GM21723 (cell line): ENCODE measurements at regions not wholly inside any gene's neighbourhood (a gene's known extent, or its start where the extent isn't known, plus 50 kb on each side); places are given as distances from the start of the nearest gene placed in this dataset.
"Not testable (repeated sequence)": the region's sequence is repeated elsewhere in the genome, so short reads cannot be mapped to it uniquely, and the experiment has no call there.

ENCODE experiments used
- ATAC-seq: cut with Tn5 transposase; IDR thresholded peaks from one replicate; pipeline ENCODE4 v1.9.1; 2021; ENCODE audit warnings: mild to moderate bottlenecking, moderate library complexity; ENCODE audit not compliant: unreplicated experiment

DNA sequence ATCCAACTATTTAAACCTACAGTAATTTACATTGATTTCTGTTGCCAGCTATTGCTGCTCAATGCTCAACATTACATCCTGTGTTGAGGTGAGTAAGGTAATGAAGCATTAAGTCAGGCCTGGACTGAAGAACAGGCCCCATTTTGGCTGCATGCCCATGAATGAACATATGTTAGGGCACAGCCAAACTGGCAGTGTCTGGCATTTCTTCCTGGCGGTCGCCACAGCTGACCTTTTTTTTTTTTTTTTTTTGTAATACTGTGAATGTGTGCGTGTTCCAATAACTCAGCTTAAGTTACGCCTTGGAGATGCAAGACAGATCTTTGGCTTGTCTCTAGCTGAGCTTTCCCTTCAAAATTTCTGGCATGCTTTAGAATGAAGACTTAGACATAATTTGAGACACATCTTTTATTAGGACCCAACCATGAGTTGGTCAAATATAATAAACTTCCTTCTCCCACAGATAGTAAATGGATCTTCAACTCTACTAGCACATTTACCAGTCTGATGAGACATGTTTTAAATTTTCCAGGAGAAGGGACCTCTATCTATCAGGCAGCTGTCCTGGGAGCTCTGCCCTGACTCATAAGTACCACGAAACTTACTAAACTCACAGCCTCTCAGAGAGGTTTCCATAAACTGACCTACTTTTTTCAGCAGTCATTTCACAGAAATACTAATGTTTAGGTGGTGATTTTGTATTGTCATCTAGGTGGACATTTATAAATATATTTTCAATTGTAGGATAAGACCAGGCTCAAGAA lies 341.1 kb upstream of the RUNX1 start:
- ATAC-seq: no peak

DNA sequence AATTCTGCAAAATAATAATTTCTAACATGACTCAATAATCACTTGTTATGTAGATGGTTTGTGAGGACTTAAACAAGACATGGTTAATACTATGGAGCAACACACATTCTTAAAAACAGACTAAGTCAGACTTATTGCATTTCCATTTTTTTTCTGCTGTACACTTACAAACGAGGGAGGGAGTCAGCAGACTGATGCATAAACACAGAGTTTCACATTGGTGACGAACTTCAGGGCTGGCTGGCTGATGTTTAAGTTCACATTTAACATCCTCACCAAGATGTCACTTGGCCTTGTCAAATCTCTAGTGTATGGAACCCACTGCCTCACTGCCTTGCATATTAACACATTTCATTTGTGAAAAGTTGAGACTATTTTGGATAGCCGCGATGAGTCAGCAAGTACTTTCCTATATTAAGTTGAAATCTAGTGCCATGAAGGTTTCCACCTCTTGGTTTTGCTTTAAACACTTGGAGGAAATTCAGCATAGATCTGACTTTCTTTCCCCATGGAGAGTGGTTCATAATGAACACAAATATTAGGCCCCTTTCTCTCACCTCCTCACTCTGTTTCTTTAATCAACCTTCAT lies 337.5 kb upstream of the RUNX1 start:
- ATAC-seq: no peak

DNA sequence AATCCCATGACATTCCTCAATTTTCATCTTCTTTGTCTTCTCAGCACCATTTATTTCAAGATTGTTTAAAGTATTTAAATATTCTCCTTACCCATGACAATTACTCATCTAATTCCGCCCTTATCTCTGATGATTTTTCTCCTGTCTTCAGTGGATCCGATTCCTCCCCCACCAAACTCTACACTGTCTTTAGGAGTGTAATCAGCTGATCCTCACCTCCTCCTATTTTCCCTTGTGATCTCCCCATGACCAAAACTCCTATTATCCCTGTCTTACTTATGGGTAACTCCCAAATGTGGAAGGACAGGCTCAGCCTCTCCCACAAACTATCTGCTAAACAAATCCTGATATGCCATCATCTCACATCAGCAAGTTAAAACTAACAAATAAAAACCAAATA lies 335.3 kb upstream of the RUNX1 start:
- no peak for ATAC-seq

DNA sequence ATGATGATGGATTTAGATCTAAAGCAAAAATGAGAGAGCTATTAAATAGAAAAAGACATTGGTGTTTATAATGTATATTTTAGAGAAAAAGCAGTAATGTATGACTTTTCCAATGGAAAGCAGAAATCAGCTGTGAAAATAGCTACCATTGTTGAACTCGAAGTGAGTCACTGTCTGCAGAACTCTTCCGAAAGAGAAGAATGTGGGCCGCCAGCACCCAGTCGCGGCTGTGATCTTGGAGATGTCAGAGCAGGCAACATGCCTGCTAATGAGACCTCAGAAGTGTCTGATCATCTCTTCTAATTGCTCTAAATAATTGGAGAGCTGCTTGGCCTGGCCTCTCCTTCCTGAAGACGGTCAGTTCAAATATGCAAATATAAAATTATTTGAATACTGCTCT lies 333.6 kb upstream of the RUNX1 start:
- no peak for ATAC-seq

DNA sequence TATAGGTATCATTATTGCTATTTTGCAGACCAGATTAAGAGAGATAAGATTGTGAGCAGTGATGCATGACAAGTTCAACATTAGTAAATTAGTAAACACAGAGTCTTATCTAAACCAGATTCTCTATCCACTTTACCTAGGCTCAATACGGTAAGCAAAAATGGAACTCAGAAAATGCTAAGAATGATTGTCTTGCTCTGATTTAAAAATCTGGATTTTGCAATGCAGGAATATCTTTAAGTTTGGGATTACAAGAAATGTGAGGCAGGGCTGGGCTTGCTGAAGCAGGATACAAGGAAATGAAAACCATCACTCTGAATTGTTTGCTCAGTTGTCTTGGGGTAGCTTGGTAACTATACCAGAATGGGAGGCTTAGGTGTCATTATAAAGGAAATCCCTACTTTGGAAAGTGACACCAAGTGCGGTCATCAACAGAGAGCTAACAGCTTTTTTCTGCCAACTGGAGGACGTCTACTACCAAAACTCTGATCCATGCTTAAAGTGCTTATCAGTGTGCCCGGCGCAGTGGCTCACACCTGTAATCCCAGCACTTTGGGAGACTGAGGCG lies 332.7 kb upstream of the RUNX1 start:
- no peak for ATAC-seq

DNA sequence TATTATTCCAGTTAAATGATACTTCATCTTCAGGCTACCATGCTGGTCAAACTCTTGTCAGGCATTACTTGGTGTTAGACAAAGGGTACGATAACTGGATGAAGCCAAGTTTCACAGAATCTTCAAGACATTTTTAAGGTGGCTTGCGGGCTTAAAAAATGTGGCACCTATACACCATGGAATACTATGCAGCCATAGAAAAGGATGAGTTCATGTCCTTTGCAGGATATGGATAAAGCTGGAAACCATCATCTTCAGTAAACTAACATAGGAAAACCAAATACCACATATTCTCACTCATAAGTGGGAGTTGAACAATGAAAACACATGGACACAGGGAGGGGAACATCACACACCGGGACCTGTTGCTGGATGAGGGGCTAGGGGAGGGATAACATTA lies 331.2 kb upstream of the RUNX1 start:
- not testable (repeated sequence) for ATAC-seq

DNA sequence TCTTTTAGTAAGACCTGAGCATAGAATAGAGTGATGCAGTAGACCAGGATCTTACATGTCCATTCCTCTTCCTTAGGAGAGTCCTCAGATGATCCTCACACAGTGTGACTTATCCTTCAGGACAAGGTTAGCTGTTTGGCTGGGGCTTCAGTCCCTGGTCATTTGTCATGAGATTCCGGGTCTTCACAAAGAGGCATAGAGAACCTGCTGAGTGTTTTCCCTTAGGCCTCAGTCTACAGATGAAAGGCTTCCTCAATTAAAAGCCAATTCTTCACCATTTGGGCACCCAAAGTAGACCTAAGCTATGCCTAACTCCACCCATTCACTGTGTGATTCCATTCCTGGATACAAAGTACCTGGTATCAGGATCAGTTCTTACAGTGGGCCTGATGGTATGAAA lies 329.8 kb upstream of the RUNX1 start:
- no peak for ATAC-seq

DNA sequence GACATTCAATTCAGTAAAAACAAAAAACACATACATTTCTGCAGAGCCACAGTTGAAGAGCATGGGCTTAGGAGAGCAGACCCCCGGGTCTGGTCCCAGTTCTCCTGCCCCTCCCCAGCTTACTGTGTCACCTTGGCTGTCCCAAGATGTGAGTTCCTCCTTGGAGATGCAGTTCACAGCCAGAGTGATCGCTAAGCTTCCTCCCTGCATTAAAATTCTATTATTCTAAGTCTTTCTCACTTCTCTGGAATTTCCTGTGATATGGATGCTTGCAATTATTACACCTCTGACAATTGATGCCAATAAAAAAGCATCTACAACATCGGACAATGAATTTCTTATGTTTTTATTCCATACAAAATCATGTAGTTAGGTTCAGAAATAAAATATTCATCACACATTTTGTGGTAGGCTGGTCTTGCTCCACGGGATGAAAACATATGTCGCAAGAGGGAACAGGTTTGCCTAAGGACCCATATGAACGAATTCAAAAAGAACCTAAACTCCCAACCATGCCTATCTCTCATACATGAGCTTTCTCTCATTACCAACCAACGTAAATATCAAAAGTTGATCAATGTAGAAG lies 328.5 kb upstream of the RUNX1 start:
- no peak for ATAC-seq

DNA sequence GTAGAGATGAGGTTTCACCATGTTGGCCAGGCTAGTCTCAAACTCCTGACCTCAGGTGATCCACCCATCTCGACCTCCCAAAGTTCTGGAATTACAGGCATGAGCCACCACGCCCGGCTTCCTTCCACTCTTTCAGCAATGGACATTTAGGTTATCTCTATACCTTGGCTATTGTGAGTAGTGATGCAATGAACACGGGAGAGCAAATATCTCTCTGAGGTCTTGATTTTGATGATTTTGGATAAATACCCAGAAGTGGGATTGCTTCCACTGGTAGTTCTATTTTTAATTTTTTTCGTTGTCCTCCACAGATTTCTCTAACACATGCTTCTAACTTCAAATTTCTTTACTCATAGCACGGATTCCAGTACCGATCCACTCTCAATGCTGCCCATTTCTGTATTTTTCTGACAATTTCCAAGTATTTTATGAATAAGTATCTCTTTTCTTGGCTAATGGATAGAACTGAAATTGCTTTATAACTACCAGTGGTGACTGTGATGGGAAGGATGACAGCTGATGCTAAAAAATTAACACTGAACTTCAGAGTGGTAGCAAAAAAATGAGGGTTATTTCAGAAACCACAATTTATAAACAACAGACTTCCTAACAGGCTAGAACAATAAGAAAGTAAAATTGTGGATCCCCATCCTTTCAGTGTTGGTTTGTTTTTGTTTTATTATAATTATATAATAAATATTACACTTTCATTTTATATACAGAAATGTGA lies 327.5 kb upstream of the RUNX1 start:
- ATAC-seq: no peak

DNA sequence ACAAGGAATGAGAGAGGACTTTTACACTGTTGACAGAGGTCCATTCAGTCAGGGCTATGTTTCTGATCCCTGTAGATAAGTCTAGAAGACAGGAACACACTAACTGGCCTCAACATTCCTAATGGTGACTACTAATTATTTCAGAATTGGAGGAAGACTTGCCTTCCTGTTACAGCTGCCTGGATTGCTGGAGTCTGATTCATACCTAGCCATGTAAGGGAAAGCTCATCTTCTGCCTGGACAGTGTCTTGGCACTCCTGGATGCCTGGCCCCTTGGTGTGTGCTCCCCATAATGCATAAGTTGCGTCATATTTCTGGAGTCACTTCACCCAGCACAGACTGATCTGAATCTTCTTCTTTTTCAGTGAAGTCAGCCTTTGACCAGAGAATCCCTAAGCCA lies 326.0 kb upstream of the RUNX1 start:
- no peak for ATAC-seq

DNA sequence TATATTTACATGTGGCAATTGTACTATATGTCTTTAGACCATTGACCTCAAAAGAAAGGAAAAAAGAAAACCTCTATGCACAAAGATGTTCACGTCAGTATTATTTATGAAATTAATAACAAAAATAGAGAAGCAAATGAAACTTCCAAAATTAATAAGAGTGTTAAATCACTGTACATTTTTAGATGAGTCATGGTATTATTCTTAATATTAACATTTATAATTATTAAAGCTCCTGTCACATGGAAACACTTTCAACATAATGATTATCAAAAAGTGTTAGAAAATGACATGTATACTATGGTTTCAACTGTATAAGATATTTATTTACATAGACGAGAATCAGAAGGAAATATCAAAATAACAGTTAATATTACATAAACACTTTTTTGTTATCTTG lies 324.9 kb upstream of the RUNX1 start:
- no peak for ATAC-seq

DNA sequence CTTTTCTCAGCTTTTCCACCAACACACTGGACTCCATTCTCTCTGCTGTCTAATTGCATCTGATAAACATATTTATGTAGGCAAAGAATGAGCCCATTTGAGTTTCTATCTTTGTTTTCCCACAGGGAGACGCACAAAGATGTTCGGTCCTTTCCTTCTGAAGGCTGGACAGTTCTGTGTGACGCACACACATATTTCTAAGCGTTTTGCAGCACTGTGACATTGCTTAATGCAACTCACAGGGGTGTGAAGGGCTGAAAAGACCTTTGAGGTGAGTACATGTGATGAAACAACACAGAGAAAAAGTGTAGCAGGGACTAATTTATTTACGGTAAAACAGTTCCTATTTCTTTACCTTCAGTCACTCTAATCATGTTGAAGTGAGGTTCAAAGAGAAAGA lies 323.1 kb upstream of the RUNX1 start:
- no peak for ATAC-seq

DNA sequence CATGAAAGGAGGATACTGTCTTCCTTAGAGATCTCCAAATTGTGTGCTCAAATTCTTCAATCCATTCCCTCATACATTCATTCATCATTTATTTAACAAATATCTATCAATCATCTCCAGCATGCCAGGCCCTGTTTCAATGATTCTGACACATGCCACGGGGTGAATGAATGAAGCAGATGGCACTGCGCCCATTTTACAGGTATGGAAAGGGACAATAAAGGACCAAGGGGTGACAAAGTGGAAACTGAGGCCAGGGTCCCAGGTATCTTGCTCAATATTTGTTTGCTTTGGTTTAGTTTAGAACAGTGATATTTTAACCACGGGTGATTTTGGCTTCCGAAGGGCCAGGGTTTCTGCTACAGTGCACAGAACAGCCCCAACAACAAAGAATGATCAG lies 321.6 kb upstream of the RUNX1 start:
- no peak for ATAC-seq

DNA sequence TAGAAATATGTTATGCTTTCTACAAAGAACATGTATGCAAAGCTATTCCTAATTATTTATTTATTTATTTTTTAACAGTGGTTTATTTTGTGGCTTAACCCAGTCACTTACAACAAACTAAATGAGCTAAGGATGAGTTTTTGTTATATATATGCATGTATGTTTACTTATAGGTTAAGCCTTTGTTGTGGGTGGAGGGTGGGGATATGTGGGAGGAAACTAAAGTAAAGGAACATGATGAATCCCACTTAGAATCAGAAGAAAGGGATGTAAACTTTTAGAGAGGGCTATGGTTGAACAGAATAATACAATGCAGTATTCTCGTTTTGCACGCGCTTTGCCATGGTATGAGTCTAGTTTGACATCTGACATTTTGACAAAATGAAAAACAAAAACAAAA lies 321.0 kb upstream of the RUNX1 start:
- no peak for ATAC-seq

DNA sequence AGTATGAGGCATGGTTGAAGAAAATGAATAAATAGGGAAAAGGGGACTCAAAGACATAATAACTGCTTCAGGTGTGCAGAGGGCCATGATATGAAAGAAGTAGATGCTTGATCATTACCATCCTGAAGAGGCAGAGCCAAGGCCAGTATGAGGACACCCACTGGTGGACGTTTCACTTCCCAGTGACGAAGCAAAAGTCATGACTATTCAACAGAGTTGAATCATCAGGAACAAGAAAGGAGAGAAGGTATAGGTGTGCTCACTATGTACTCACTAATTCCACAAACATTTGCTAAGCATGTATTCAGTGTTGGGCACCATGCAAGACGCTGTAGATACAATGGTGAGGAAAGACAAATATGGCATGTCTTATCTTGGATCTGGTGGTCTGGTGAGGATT lies 319.2 kb upstream of the RUNX1 start:
- ATAC-seq: no peak

DNA sequence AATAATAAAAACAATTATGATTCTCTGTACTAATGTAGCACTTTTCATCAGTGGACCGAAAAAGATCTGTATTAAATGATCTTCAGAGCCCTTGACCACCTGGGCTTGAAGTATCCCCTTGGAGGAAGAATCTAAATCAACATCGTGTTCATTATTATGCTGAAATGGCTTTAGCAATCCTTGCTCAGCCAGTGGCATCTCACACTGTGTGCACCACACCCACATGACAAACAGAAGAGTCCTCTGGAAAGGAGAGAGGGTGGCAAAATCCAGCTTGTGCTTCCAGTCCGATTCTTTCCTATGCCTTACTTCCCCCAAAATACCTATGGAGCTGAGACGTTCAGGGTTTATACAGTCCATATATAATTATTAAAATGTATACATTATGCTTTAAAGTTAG lies 318.5 kb upstream of the RUNX1 start:
- no peak for ATAC-seq

DNA sequence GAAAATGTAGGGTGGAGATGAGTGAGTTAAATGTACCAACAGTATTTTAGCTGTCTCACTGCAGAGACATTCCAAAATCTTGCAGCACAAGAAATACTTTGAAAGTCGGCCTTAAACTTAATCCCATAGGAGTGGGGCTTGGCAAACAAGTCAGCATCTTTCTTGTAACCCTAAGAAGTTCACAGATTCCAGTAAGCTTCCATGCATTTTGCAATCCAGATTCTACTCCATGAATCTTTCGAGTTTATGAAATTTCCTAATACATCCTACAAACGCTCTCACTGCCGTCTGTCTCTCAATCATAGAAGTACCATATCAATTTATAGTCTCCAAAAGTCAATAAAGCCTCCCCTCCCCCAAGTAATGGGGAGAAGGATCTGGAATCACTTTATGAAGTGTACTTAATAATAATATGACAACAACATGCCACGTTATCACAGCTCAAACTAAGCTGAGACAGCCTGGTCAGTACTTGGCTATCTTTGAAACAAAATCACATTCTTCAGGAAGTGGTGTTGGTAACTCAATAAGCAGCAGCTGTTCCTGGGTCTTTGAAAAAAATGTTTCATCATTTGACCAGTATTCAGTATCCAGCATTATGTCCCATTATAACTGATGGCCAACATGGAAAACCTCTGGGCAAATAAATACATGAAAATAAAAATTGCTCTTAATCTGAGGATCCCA lies 317.4 kb upstream of the RUNX1 start:
- no peak for ATAC-seq

DNA sequence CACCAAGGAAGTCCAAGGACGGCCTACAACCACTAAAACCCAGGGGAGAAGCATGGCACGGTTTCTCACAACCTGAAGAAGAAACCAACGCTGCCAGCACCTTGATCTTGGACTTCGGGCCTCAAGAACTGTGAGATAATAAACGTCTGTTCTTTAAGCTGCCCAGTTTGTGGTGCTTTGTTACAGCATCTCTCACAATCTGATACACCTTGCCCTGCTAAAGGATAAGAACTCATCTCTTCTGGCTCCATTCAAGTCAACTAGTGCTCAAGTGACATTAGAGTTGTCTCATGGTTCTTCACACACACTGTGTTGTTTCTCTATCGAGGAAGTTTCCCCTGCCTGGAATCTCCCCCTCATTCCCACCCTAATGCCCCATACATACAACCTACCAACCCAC lies 314.4 kb upstream of the RUNX1 start:
- ATAC-seq: no peak

DNA sequence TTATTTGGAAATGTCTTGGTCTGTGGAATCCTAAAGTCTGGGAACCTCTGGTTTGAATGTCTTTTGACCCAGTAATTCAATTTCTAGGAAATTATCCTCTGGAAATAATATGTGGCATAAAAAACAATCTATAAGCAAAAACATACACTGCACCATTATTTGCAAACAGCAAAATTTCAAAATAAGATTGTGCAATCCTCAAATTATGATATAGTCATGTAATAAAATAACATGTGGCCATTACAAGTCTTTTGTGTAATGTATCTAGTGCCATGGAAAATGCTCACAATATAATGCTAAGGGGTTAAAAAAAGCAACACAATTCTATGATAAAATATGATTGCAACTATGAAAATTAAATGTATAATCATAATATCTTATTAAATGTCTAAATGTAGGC lies 312.9 kb upstream of the RUNX1 start:
- ATAC-seq: no peak

DNA sequence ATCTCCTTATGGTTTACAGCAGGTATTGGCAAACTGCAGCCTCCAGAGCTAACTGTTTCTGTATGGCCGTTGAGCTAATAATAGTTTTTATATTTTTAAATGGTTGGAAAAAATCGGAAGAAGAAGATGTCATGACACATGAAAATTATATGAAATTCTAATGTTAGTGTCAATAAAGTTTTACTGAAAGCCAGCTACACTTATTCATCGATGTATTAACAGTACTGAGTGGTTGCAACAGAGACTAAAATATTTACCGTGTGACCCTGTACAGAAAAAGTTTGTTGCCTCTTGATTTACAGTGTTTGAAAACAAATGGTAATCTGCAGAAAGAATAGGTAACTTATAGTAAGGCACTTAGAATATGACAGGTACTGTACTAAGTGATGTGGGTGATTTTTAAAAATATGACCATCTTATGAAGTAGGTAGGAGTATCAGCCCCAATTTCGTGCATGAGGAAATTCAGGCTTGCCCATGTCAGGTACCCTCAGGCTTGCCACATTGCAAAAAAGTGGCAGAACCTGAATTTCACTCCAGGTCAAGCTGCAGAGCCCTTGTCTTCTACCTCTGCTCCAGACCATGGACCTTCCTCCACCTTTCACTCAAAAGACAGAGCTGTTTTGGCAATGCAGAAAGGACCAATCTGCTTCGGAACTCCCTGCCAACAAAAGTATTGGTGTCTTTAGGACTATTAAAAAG lies 311.9 kb upstream of the RUNX1 start:
- no peak for ATAC-seq
